GM23338 (cell line): ENCODE measurements at regions not wholly inside any gene's neighbourhood (a gene's known extent, or its start where the extent isn't known, plus 50 kb on each side); places are given as distances from the start of the nearest gene placed in this dataset.

ENCODE experiments used
- ATAC-seq: fragments of 200-7000 bp; cut with Tn5 transposase; 3 replicates; pipeline ENCODE4 v1.9.1; 2020
- DNase-seq: peaks from one replicate; pipeline ENCODE4 v3.0.0-alpha.2; 2015; ENCODE audit warnings: low spot score
- H2AFZ ChIP-seq: fragments of 200-600 bp; sonication (generic); 2 replicates; pipeline ENCODE4 v1.8.0; 2016; ENCODE audit warnings: antibody characterized with exemption, mild to moderate bottlenecking, moderate library complexity
- H3F3A ChIP-seq: fragments of 200-600 bp; sonication (generic); replicated peaks from 2 replicates; pipeline ENCODE4 v1.8.0; 2017; ENCODE audit warnings: antibody characterized with exemption, mixed run types, low read depth
- H3K27ac ChIP-seq: fragments of 200-600 bp; sonication (generic); 2 replicates; pipeline ENCODE4 v1.6.1; 2016; ENCODE audit warnings: low read depth
- H3K27me3 ChIP-seq: fragments of 200-600 bp; sonication (generic); 2 replicates; pipeline ENCODE4 v1.8.0; 2016; ENCODE audit warnings: mild to moderate bottlenecking, mixed run types, moderate library complexity; ENCODE audit not compliant: insufficient read depth
- H3K36me3 ChIP-seq: fragments of 200-600 bp; sonication (generic); 2 replicates; pipeline ENCODE4 v1.8.0; 2016; ENCODE audit warnings: mild to moderate bottlenecking; ENCODE audit not compliant: insufficient read depth
- H3K4me1 ChIP-seq: fragments of 200-600 bp; sonication (generic); 2 replicates; pipeline ENCODE4 v1.8.0; 2016; ENCODE audit warnings: mild to moderate bottlenecking, moderate library complexity; ENCODE audit not compliant: insufficient read depth
- H3K4me2 ChIP-seq: fragments of 200-600 bp; sonication (generic); 2 replicates; pipeline ENCODE4 v1.7.1; 2017; ENCODE audit warnings: mixed run types
- H3K4me3 ChIP-seq: fragments of 200-600 bp; sonication (generic); 2 replicates; pipeline ENCODE4 v1.6.1; 2016; ENCODE audit warnings: mixed run types
- H3K79me2 ChIP-seq: fragments of 200-600 bp; sonication (generic); replicated peaks from 2 replicates; pipeline ENCODE4 v1.8.0; 2017; ENCODE audit warnings: mild to moderate bottlenecking; ENCODE audit not compliant: insufficient read depth
- H3K9me2 ChIP-seq: fragments of 200-600 bp; sonication (generic); 2 replicates; pipeline ENCODE4 v1.8.0; 2017; ENCODE audit not compliant: insufficient read depth
- H4K20me1 ChIP-seq: fragments of 200-600 bp; sonication (generic); replicated peaks from 2 replicates; pipeline ENCODE4 v1.8.0; 2017; ENCODE audit warnings: mild to moderate bottlenecking; ENCODE audit not compliant: insufficient read depth
- H3K27ac Mint-ChIP-seq: 2 replicates; pipeline ENCODE4 v1.8.0; 2020; ENCODE audit warnings: inconsistent platforms, mild to moderate bottlenecking, moderate library complexity, mixed read lengths
- H3K27me3 Mint-ChIP-seq: 3 replicates; pipeline ENCODE4 v1.8.0; 2022; ENCODE audit warnings: low read depth, mild to moderate bottlenecking, moderate library complexity, mixed read lengths, inconsistent platforms; ENCODE audit not compliant: insufficient read depth, poor library complexity
- H3K36me3 Mint-ChIP-seq: 3 replicates; pipeline ENCODE4 v1.8.0; 2021; ENCODE audit warnings: low read depth, mild to moderate bottlenecking, inconsistent platforms, moderate library complexity, mixed read lengths
- H3K4me1 Mint-ChIP-seq: 3 replicates; pipeline ENCODE4 v1.8.0; 2020; ENCODE audit warnings: mild to moderate bottlenecking, inconsistent platforms, mixed read lengths
- H3K4me3 Mint-ChIP-seq: 3 replicates; pipeline ENCODE4 v1.8.0; 2021; ENCODE audit warnings: moderate library complexity, mild to moderate bottlenecking, inconsistent platforms, mixed read lengths
- H3K9me3 Mint-ChIP-seq: 3 replicates; pipeline ENCODE4 v1.8.0; 2020; ENCODE audit warnings: moderate library complexity, mild to moderate bottlenecking, inconsistent platforms, mixed read lengths
- CREB1 ChIP-seq: fragments of 250-450 bp; sonication (Bioruptor Pico); IDR thresholded peaks from 2 replicates; pipeline ENCODE4 v1.5.0; 2020; ENCODE audit warnings: low read depth, mild to moderate bottlenecking, moderate library complexity
- CTCF ChIP-seq, 2 experiments: fragments of 200-600 bp in 1 of 2; sonication (generic) in 1 of 2; conservative IDR thresholded peaks; 2 replicates each; pipeline versions ENCODE4 v1.5.1 to v1.6.1; 2016 to 2017; ENCODE audit warnings: antibody characterized with exemption in 2 of 2, low read depth in 2 of 2, mild to moderate bottlenecking in 2 of 2, moderate library complexity in 1 of 2
- ETS1 ChIP-seq: IDR thresholded peaks from 2 replicates; pipeline ENCODE4 v1.6.1; 2016; ENCODE audit warnings: antibody characterized with exemption
- EZH2 ChIP-seq: fragments of 200-600 bp; sonication (generic); IDR thresholded peaks from one replicate; pipeline ENCODE4 v1.8.0; 2017; ENCODE audit warnings: antibody characterized with exemption, mild to moderate bottlenecking, low read depth; ENCODE audit not compliant: unreplicated experiment
- EZH2phosphoT487 ChIP-seq: fragments of 200-600 bp; sonication (generic); IDR thresholded peaks from one replicate; pipeline ENCODE4 v1.8.1; 2018; ENCODE audit warnings: antibody characterized with exemption; ENCODE audit not compliant: unreplicated experiment
- JUNB ChIP-seq: IDR thresholded peaks from one replicate; pipeline ENCODE4 v1.6.1; 2016; ENCODE audit warnings: antibody characterized with exemption; ENCODE audit not compliant: unreplicated experiment
- NANOG ChIP-seq: IDR thresholded peaks from 2 replicates; pipeline ENCODE4 v1.6.1; 2016; ENCODE audit warnings: antibody characterized with exemption, borderline replicate concordance
- POLR2AphosphoS5 ChIP-seq: IDR thresholded peaks from 2 replicates; pipeline ENCODE4 v1.6.1; 2016; ENCODE audit warnings: antibody characterized with exemption, low read depth
- REST ChIP-seq: IDR thresholded peaks from one replicate; pipeline ENCODE4 v1.6.1; 2018; ENCODE audit warnings: antibody characterized with exemption; ENCODE audit not compliant: unreplicated experiment
- STAT1 ChIP-seq: IDR thresholded peaks from one replicate; pipeline ENCODE4 v1.6.1; 2016; ENCODE audit warnings: antibody characterized with exemption; ENCODE audit not compliant: unreplicated experiment
- ZNF114 ChIP-seq: fragments of 250-450 bp; sonication (Bioruptor Pico); IDR thresholded peaks from 2 replicates; pipeline ENCODE4 v1.5.0; 2020; ENCODE audit warnings: mild to moderate bottlenecking, moderate library complexity
- ZNF331 ChIP-seq: fragments of 250-450 bp; sonication (Bioruptor Pico); IDR thresholded peaks from 2 replicates; pipeline ENCODE4 v1.5.0; 2020; ENCODE audit warnings: low read depth, mild to moderate bottlenecking, moderate library complexity
- ZNF462 ChIP-seq: fragments of 250-450 bp; sonication (Bioruptor Pico); IDR thresholded peaks from 2 replicates; pipeline ENCODE4 v1.5.0; 2020; ENCODE audit warnings: mild to moderate bottlenecking, moderate library complexity

- no peak for TF ChIP-seq CTCF (conservative IDR thresholded peaks at IDR 0.05; ENCODE audit: low read depth in 2 of 2)
- TF ChIP-seq JUNB: no peak
- TF ChIP-seq NANOG: no peak
- no peak for TF ChIP-seq CREB1 (CRISPR knock-in tag)
- no peak for TF ChIP-seq ZNF331
- no peak for TF ChIP-seq EZH2
- no peak for TF ChIP-seq EZH2phosphoT487
- no peak for TF ChIP-seq REST
- TF ChIP-seq STAT1: no peak
- TF ChIP-seq ZNF462 (CRISPR knock-in tag): no peak
- no peak for TF ChIP-seq ETS1
- TF ChIP-seq ZNF114 (CRISPR knock-in tag): no peak
- no peak for TF ChIP-seq POLR2AphosphoS5
- DNase-seq (no peak), ATAC-seq (no peak)
- Histone ChIP-seq H4K20me1 (no peaks in the 10 kb centered on the region), H3K9me2 (no peaks in the 10 kb centered on the region), H3K4me3 (no peak overlapping the region), H3K4me2 (no peak overlapping the region), H3K36me3 (no peaks in the 10 kb centered on the region), H3K4me1 (no peaks in the 10 kb centered on the region), H2AFZ (0 out of 2 replicates have a peak overlapping the region, but pooled peaks have one; percentile 28), H3K79me2 (no peaks in the 10 kb centered on the region), H3K27me3 (no peaks in the 10 kb centered on the region), H3F3A (no peaks in the 10 kb centered on the region), H3K27ac (no peak overlapping the region)
- H3K9me3 Mint-ChIP-seq: no peaks in the 10 kb centered on the region
- no peaks in the 10 kb centered on the region for H3K36me3 Mint-ChIP-seq
- H3K4me1 Mint-ChIP-seq: no peaks in the 10 kb centered on the region
- no peak overlapping the region for H3K27ac Mint-ChIP-seq
- H3K4me3 Mint-ChIP-seq: no peak overlapping the region
- H3K27me3 Mint-ChIP-seq: no peaks in the 10 kb centered on the region
These were observed 1050.0 kb upstream of the CDH10 start for GRCh38 chr5:25694801-25695200.
